AG09319 (cell line): ENCODE measurements at regions not wholly inside any gene's neighbourhood (a gene's known extent, or its start where the extent isn't known, plus 50 kb on each side); places are given as distances from the start of the nearest gene placed in this dataset.

Experiments
- DNase-seq: peaks from one replicate; pipeline ENCODE4 v3.0.0-alpha.2; 2010; ENCODE audit warnings: low read depth; ENCODE audit errors: extremely low read depth
- CTCF ChIP-seq: IDR thresholded peaks from 2 replicates; pipeline ENCODE4 v1.5.1; 2011; ENCODE audit warnings: low read depth, mild to moderate bottlenecking, inconsistent platforms, low read length, moderate library complexity

DNA sequence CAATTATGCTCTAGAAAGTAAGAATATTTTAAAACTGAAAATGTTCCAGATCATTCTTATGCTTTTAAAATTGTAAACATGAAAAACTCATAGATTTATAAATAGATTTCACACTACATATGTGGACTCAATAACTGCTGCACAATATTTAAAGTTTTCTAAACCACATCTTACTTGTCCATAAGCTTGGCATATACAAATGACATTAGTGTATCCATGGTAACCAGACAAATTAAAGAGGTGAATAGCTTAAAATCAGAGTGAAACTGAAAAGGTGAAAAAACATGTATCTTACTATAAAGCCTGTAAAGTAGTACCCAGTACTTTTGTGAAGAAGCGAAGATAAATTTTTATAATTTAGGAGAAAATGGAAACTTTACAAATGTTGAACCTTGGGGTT is 151.2 kb upstream of the MYO16 start:
- DNase-seq: no peak
- no peak for TF ChIP-seq CTCF

DNA sequence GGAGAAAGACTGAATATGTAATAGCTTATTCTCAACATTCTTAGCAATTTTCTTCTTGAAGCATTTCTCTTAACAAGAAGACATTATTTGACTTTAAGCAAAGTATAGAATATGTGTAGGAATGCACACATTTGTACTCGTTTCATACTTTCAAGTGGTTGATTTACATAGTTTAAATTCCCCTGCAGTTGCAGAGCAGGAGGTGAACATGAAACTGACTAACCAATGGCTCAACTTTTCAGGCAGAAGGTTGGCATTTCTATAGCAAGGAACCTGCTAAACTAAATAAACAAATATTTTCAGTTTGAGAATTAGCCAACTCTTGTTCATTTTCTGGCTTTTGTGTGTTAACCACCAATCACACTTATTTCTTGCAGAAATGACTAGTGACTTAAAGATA is 145.4 kb upstream of the MYO16 start:
- no peak for TF ChIP-seq CTCF
- DNase-seq: no peak

GRCh38 chr13:108486096-108486495 is 143.3 kb upstream of the MYO16 start:
- no peak for DNase-seq
- TF ChIP-seq CTCF: no peak

DNA sequence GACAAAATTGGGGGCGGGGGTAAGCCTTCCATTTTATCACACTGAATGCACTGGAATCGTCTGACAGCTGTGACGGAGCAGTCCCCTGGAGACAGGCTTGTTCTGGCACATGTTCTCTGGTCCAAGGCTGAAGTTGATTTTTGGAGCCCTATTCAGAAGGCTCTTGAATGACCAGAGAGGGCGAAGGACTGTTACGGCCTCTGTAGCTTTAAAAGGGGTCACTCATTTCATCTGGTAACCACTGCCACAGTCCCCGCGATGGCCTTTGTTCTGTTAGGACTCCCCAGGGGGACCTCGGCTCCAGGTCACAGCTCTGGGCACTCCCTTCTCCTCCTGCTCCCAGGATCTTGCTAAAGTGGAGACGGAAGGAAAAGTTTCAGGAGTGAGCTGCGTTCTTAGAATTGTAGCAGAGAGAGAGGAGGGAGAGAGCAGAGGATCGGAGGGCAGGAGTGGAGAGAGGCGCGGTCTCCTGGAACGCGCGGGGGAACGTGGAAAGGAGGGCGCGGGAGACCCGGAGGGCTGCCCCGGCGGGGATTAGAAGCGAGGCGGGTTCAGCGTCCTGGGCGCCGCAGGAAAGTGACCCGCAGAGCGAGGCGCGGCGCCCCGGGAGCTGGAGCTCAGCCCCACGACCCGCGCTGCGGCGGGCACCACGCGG is 134.3 kb upstream of the MYO16 start:
- no peak for DNase-seq

GRCh38 chr13:108495646-108496361 is 133.6 kb upstream of the MYO16 start:
- DNase-seq: no peak
- no peak for TF ChIP-seq CTCF

More for the DNA sequence above, 134.3 kb upstream of the MYO16 start:
- no peak for TF ChIP-seq CTCF

- TF ChIP-seq CTCF: no peak
- DNase-seq: no peak
Measured at GRCh38 chr13:108496362-108497210, 132.8 kb upstream of the MYO16 start.

- DNase-seq: no peak
- TF ChIP-seq CTCF: no peak
Measured at GRCh38 chr13:108500711-108501110, 128.7 kb upstream of the MYO16 start.
